Epithelial cell of proximal tubule (primary cell): ENCODE measurements at regions not wholly inside any gene's neighbourhood (a gene's known extent, or its start where the extent isn't known, plus 50 kb on each side); places are given as distances from the start of the nearest gene placed in this dataset.
A peak's percentile ranks its signal among the peaks of the same experiment; 100 is the strongest.
"Not testable (repeated sequence)": the region's sequence is repeated elsewhere in the genome, so short reads cannot be mapped to it uniquely, and the experiment has no call there.

Experiments used
- DNase-seq: peaks from one replicate; pipeline ENCODE4 v3.0.0-alpha.2; 2011; ENCODE audit warnings: low read depth
- H3K4me3 ChIP-seq: 2 replicates; pipeline ENCODE4 v1.5.1; 2011; ENCODE audit warnings: low read depth, mild to moderate bottlenecking, low read length
- CTCF ChIP-seq: conservative IDR thresholded peaks from 2 replicates; pipeline ENCODE4 v1.5.1; 2012; ENCODE audit warnings: low read depth, mild to moderate bottlenecking, low read length

- DNase-seq = no peak
- no peak for TF ChIP-seq CTCF
These were observed 88.5 kb upstream of the ZBTB18 start for GRCh38 chr1:243962541-243962940.

GRCh38 chr1:243959998-243960397 lies 91.1 kb upstream of the ZBTB18 start:
- DNase-seq = no peak
- TF ChIP-seq CTCF = no peak
- H3K4me3 ChIP-seq = no peak overlapping the region

More at GRCh38 chr1:243962541-243962940, 88.5 kb upstream of the ZBTB18 start:
- H3K4me3 ChIP-seq = no peak overlapping the region

- TF ChIP-seq CTCF = no peak
- no peak overlapping the region for H3K4me3 ChIP-seq
- DNase-seq = no peak
These were observed 93.9 kb upstream of the ZBTB18 start for GRCh38 chr1:243957141-243957540.

GRCh38 chr1:243956450-243956849 lies 94.6 kb upstream of the ZBTB18 start:
- DNase-seq = peak; percentile 76
- TF ChIP-seq CTCF = no peak
- H3K4me3 ChIP-seq = no peak overlapping the region

- not testable (repeated sequence) for DNase-seq, H3K4me3 ChIP-seq
These were observed 99.9 kb upstream of the ZBTB18 start for GRCh38 chr1:243951207-243951606.

GRCh38 chr1:243950166-243950565 lies 100.1 kb upstream of the AKT3 start:
- DNase-seq = peak; percentile 91
- no peak for TF ChIP-seq CTCF

GRCh38 chr1:243946946-243947345 lies 96.9 kb upstream of the AKT3 start:
- DNase-seq = no peak
- peak; percentile 63 for TF ChIP-seq CTCF
- H3K4me3 ChIP-seq = no peak overlapping the region

More at GRCh38 chr1:243950166-243950565, 100.1 kb upstream of the AKT3 start:
- no peak overlapping the region for H3K4me3 ChIP-seq

GRCh38 chr1:243946253-243946652 lies 96.2 kb upstream of the AKT3 start:
- TF ChIP-seq CTCF = no peak
- no peak for DNase-seq
- H3K4me3 ChIP-seq = no peak overlapping the region
